Heart left ventricle (tissue), 16 donors: ENCODE measurements at regions not wholly inside any gene's neighbourhood (a gene's known extent, or its start where the extent isn't known, plus 50 kb on each side); places are given as distances from the start of the nearest gene placed in this dataset.

ENCODE experiments used
- ATAC-seq, 4 donors: fragments of 200-7000 bp; cut with Tn5 transposase; one replicate each; pipeline ENCODE4 v1.9.1; 2020 to 2022; ENCODE audit warnings: moderate library complexity in 4 of 4, mild to moderate bottlenecking in 3 of 4, moderate number of reproducible peaks in 1 of 4
- DNase-seq, 5 donors: peaks; one replicate each; pipeline ENCODE4 v3.0.0-alpha.2; 2020
- H3K27ac ChIP-seq, 12 donors: fragments of 200-600 bp; sonication (generic) in 4 of 12; one replicate each; pipeline versions ENCODE4 v1.5.0 to v1.8.0; 2016 to 2022; ENCODE audit warnings: mild to moderate bottlenecking in 2 of 12
- H3K27me3 ChIP-seq, 9 donors: fragments of 200-600 bp; sonication (generic) in 2 of 9; one replicate each; pipeline versions ENCODE4 v1.5.1 to v1.8.0; 2016 to 2022; ENCODE audit warnings: mild to moderate bottlenecking in 3 of 9
- H3K36me3 ChIP-seq, 9 donors: fragments of 200-600 bp; sonication (generic) in 2 of 9; one replicate each; pipeline versions ENCODE4 v1.5.0 to v1.8.0; 2018 to 2022; ENCODE audit warnings: mild to moderate bottlenecking in 2 of 9
- H3K4me1 ChIP-seq, 12 donors: fragments of 200-600 bp; sonication (generic) in 4 of 12; one replicate each; pipeline versions ENCODE4 v1.5.0 to v1.8.0; 2016 to 2022; ENCODE audit warnings: mild to moderate bottlenecking in 3 of 12
- H3K4me3 ChIP-seq, 12 donors: fragments of 200-600 bp; sonication (generic) in 4 of 12; one replicate each; pipeline versions ENCODE4 v1.5.0 to v1.8.0; 2017 to 2022; ENCODE audit warnings: mild to moderate bottlenecking in 9 of 12, moderate library complexity in 4 of 12
- H3K9me3 ChIP-seq, 12 donors: fragments of 200-600 bp; sonication (generic) in 4 of 12; one replicate each; pipeline versions ENCODE4 v1.5.0 to v1.8.0; 2016 to 2022; ENCODE audit warnings: mild to moderate bottlenecking in 1 of 12
- CTCF ChIP-seq, 12 donors: fragments of 200-600 bp; sonication (generic) in 4 of 12; IDR thresholded peaks; one replicate each; pipeline versions ENCODE4 v1.5.0 to v1.8.0; 2018 to 2022; ENCODE audit warnings: antibody characterized with exemption in 12 of 12, mild to moderate bottlenecking in 5 of 12
- POLR2A ChIP-seq, 2 donors: fragments of 450-650 bp; IDR thresholded peaks; one replicate each; pipeline ENCODE4 v1.6.1; 2017; ENCODE audit warnings: antibody characterized with exemption in 2 of 2, mild to moderate bottlenecking in 2 of 2, moderate library complexity in 2 of 2
- WGBS, 4 donors: extraction: QIAGEN DNeasy Blood & Tissue Kit in 2 of 4; methylation state at CpG; one replicate each; pipeline versions ENCODE4 v1.1.5 to v1.1.7; 2013 to 2018; 5-methylcytosine and 5-hydroxymethylcytosine counted together
- intact Hi-C, 10 donors: fragments of 100-400 bp; cut with DNase I; formaldehyde crosslinking; loops; one replicate each; pipeline versions ENCODE4 v1.11.1 to v1.14.2; 2022
- donor health status: ischemic (EF 13 %, LVEDD 7.1; RV severe dilation, severe dysfunction).
- donor health status: healthy with polysubstance abuse.
- donor health status: DM: no; HTN: yes; CAD: no.
- donor health status: DM: no; HTN: no; CAD: no.
- donor health status: ischemic (EF 25% LVEDD 6.9; RV normal size, moderate dysfunction).
- donor health status: ischemic (EF 25% LVEDD 5.7; RV mildly dilated, moderate dysfunction).
- donor health status: healthy.
- donor health status: DM: yes; HTN: yes; CAD: no.
- donor health status: ischemic (EF 35%, LVEDD 5.7; RV mildly dilated, moderate dysfunction).
- donor health status: nonischemic (EF 11% LVEDD 7.7; RV severe dilation, severe dysfunction).
- donor health status: DM: yes; HTN: yes; CAD: no.
- donor health status: PGD.
- donor health status: ischemic (EF 29% LVEDD 5.4; RV normal size, mild dysfunction).
- donor health status: nonischemic (EF 23%, LVEDD 6.1; RV moderate dilation, normal function).

DNA sequence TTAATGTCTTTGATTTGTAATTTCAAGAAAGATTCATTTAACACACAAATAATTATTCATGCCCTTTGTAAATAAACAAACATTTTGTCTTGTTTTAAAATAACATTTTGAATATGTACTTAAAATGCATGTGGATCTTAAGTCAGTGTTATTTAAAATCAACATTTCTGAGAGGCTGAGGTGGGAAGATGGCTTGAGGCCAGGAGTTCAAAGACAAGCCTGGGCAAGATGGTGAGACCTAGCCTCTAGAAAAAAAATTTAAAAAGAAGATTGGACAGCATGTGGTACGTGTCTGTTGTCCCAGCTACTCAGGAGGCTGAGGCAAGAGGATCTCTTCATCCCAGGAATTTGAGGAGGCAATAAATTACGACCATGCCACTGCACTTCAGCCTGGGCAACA lies 1268.2 kb downstream of the SLITRK1 start:
- TF ChIP-seq POLR2A (IDR thresholded peaks at IDR 0.05), result no peak
- TF ChIP-seq CTCF (IDR thresholded peaks at IDR 0.05), result no peak
- no peaks in the 10 kb centered on the region for H3K27me3 ChIP-seq
- H3K4me3 ChIP-seq, result no peak overlapping the region
- H3K9me3 ChIP-seq, result no peaks in the 10 kb centered on the region
- no peaks in the 10 kb centered on the region for H3K36me3 ChIP-seq
- intact Hi-C loops, result no loop called here
- no peaks in the 10 kb centered on the region for H3K4me1 ChIP-seq
- WGBS, 4 donors, result 56 to 66% (median 63%) methylated on average over 2 of the region's 2 CpGs
- DNase-seq (no peak), ATAC-seq (no peak)
- no peak overlapping the region for H3K27ac ChIP-seq

DNA sequence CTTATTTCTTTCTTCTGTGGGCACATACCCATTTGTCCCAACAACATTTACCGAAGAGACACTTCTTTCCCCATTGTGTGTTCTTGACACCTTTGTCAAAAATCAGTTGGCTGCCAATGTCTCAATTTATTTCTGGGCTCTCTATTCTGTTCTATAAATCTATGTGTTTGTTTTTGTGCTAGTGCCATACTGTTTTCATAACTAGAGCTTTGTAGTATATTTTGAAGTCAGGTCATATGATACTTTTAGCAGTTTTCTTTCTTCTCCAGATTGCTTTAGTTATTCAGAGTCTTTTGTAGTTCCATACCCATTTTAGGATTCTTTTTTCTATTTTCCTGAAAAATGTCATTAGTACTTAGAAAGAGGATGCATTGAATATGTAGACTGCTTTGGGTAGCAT lies 1276.3 kb downstream of the SLITRK1 start:
- Histone ChIP-seq H3K4me1 (no peaks in the 10 kb centered on the region), H3K27me3 (no peaks in the 10 kb centered on the region), H3K27ac (no peak overlapping the region), H3K4me3 (no peak overlapping the region), H3K9me3 (peaks cover 0 to 44% (median 13%) of the 10 kb centered on the region in 12 donors), H3K36me3 (no peaks in the 10 kb centered on the region)
- intact Hi-C loops, result loop anchor here in 1 of 10 donors (10.0 kb wide), 1 partner anchor 61 kb away; no protein-coding TSS in a partner anchor
- DNase-seq (no peak), ATAC-seq (no peak)
- WGBS, 4 donors, result 97 to 98% (median 97%) methylated on average over 1 of the region's 1 CpG
- no peak for TF ChIP-seq CTCF (IDR thresholded peaks at IDR 0.05)
- no peak for TF ChIP-seq POLR2A (IDR thresholded peaks at IDR 0.05)

DNA sequence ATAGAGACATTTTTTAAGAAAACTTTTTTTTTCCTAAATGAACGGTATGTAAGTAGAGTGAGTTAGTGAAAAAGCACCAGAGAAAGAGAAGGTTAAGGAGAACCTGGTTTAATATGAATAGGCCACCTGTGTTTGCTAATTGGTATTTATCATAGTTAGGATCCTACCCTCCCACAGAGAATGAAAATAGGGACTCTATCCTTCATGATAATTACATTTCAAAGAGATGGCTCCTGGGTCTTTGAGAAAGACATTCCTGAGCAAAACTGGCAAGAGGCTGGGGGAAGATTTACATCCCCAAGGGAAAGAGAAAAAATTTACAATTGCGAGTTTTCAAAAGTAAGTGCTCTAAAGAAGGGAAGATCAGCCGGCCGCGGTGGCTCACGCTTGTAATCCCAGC lies 1284.5 kb downstream of the SLITRK1 start:
- peaks cover 0 to 38% (median 0%) of the 10 kb centered on the region in 12 donors for H3K9me3 ChIP-seq
- 39 to 56% (median 41%) methylated on average over 6 of the region's 6 CpGs for WGBS, 4 donors
- intact Hi-C loops, result no loop called here

GRCh38 chr13:82593239-82593638 lies 1289.0 kb downstream of the SLITRK1 start:
- no peak overlapping the region for H3K27ac ChIP-seq
- no peak overlapping the region for H3K4me3 ChIP-seq
- peaks cover 0 to 45% (median 0%) of the 10 kb centered on the region in 12 donors for H3K9me3 ChIP-seq
- DNase-seq (no peak), ATAC-seq (no peak)
- H3K36me3 ChIP-seq, result no peaks in the 10 kb centered on the region
- no peak for TF ChIP-seq POLR2A (IDR thresholded peaks at IDR 0.05)
- TF ChIP-seq CTCF (IDR thresholded peaks at IDR 0.05), result no peak
- WGBS, 4 donors, result 59 to 91% (median 66%) methylated on average over 1 of the region's 1 CpG
- no peaks in the 10 kb centered on the region for H3K4me1 ChIP-seq
- no peaks in the 10 kb centered on the region for H3K27me3 ChIP-seq
- intact Hi-C loops, result no loop called here

More for the DNA sequence above, 1284.5 kb downstream of the SLITRK1 start:
- DNase-seq (no peak), ATAC-seq (no peak)
- no peaks in the 10 kb centered on the region for H3K36me3 ChIP-seq
- TF ChIP-seq POLR2A (IDR thresholded peaks at IDR 0.05) (no peak), CTCF (IDR thresholded peaks at IDR 0.05) (no peak)
- no peak overlapping the region for H3K27ac ChIP-seq
- no peaks in the 10 kb centered on the region for H3K4me1 ChIP-seq
- H3K4me3 ChIP-seq, result no peak overlapping the region
- no peaks in the 10 kb centered on the region for H3K27me3 ChIP-seq
